Duodenal mucosa (tissue), 2 donors: ENCODE measurements at regions not wholly inside any gene's neighbourhood (a gene's known extent, or its start where the extent isn't known, plus 50 kb on each side); places are given as distances from the start of the nearest gene placed in this dataset.

Experiments
- H3K27ac ChIP-seq: one replicate; pipeline ENCODE4 v1.7.0; 2013; ENCODE audit warnings: low read depth, low read length
- H3K27me3 ChIP-seq, 2 donors: one replicate each; pipeline ENCODE4 v1.7.0; 2013; ENCODE audit warnings: low read length in 2 of 2, control low read depth in 1 of 2; ENCODE audit not compliant: insufficient read depth in 2 of 2, control insufficient read depth in 1 of 2
- H3K36me3 ChIP-seq, 2 donors: one replicate each; pipeline ENCODE4 v1.7.0; 2013; ENCODE audit warnings: low read length in 2 of 2, control low read depth in 1 of 2; ENCODE audit not compliant: insufficient read depth in 2 of 2, control insufficient read depth in 1 of 2
- H3K4me1 ChIP-seq, 2 donors: one replicate each; pipeline ENCODE4 v1.7.0; 2013; ENCODE audit warnings: low read length in 2 of 2, control low read depth in 1 of 2; ENCODE audit not compliant: insufficient read depth in 2 of 2, control insufficient read depth in 1 of 2
- H3K4me3 ChIP-seq, 2 donors: one replicate each; pipeline ENCODE4 v1.7.0; 2013; ENCODE audit warnings: low read length in 2 of 2, low read depth in 1 of 2
- H3K9ac ChIP-seq, 2 donors: one replicate each; pipeline ENCODE4 v1.7.0; 2013; ENCODE audit warnings: low read length in 2 of 2, low read depth in 1 of 2
- H3K9me3 ChIP-seq, 2 donors: one replicate each; pipeline ENCODE4 v1.7.0; 2013; ENCODE audit warnings: low read length in 2 of 2, control low read depth in 1 of 2; ENCODE audit not compliant: control insufficient read depth in 1 of 2

DNA sequence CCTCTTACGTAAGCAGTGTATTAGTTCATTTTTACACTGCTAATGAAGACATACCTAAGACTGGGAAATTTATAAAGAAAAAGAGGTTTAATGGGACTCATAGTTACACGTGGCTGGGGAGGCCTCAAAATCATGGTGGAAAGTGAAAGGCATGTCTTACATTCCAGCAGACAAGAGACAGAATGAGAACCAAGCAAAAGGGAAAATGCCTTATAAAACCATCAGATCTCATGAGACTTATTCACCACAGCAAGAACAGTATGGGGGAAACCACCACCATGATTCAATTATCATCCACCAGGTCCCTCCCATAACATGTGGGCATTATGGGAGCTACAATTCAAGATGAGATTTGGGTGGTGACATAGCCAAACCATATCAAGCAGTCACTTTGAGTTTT, 126.3 kb upstream of the CXCL12 start:
- H3K4me3 ChIP-seq = no peak overlapping the region
- H3K9me3 ChIP-seq = no peaks in the 10 kb centered on the region
- no peaks in the 10 kb centered on the region for H3K36me3 ChIP-seq
- H3K9ac ChIP-seq = no peak overlapping the region
- peaks cover 0 to 3% of the 10 kb centered on the region in 2 donors for H3K4me1 ChIP-seq
- no peak overlapping the region for H3K27ac ChIP-seq
- no peaks in the 10 kb centered on the region for H3K27me3 ChIP-seq

- no peaks in the 10 kb centered on the region for H3K9me3 ChIP-seq
- no peak overlapping the region for H3K27ac ChIP-seq
- no peak overlapping the region for H3K9ac ChIP-seq
- no peak overlapping the region for H3K4me3 ChIP-seq
- H3K36me3 ChIP-seq = no peaks in the 10 kb centered on the region
- H3K27me3 ChIP-seq = no peaks in the 10 kb centered on the region
- peaks cover 0 to 3% of the 10 kb centered on the region in 2 donors for H3K4me1 ChIP-seq
These were observed 126.7 kb upstream of the CXCL12 start for GRCh38 chr10:44511601-44512000.

GRCh38 chr10:44512431-44513022, 127.6 kb upstream of the CXCL12 start:
- Histone ChIP-seq H3K27me3 (no peaks in the 10 kb centered on the region), H3K27ac (no peak overlapping the region), H3K4me1 (peaks cover 0 to 3% of the 10 kb centered on the region in 2 donors), H3K36me3 (no peaks in the 10 kb centered on the region), H3K9me3 (no peaks in the 10 kb centered on the region), H3K9ac (no peak overlapping the region), H3K4me3 (no peak overlapping the region)

DNA sequence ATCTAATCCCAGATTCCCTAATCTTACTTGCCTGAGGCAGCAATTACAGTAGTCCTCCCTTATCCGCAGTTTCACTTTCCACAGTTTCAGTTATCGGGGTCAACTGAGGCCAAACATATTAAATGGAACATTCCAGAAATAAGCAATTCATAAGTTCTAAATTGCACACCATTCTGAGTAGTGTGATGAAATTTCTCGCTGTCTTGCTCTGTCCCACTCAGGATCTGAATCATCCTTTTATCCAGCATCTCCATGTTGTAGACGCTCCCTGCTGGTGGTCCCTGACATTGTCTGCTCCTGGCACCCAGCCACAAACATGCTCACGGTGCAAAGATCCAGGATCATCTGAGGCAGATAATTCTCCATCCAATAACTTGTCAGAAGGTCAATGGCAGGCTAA, 128.7 kb upstream of the CXCL12 start:
- Histone ChIP-seq H3K27ac (no peak overlapping the region), H3K4me3 (no peak overlapping the region), H3K9me3 (no peaks in the 10 kb centered on the region), H3K36me3 (no peaks in the 10 kb centered on the region), H3K27me3 (no peaks in the 10 kb centered on the region), H3K4me1 (peaks cover 0 to 3% of the 10 kb centered on the region in 2 donors), H3K9ac (no peak overlapping the region)

- Histone ChIP-seq H3K4me3 (no peak overlapping the region), H3K4me1 (peaks cover 0 to 3% of the 10 kb centered on the region in 2 donors), H3K36me3 (no peaks in the 10 kb centered on the region), H3K27ac (no peak overlapping the region), H3K9me3 (no peaks in the 10 kb centered on the region), H3K27me3 (no peaks in the 10 kb centered on the region), H3K9ac (no peak overlapping the region)
These were observed 132.0 kb upstream of the CXCL12 start for GRCh38 chr10:44516891-44517290.

- H3K4me1 ChIP-seq = peaks cover 0 to 3% of the 10 kb centered on the region in 2 donors
- H3K36me3 ChIP-seq = no peaks in the 10 kb centered on the region
These were observed 132.7 kb upstream of the CXCL12 start for GRCh38 chr10:44517635-44518034.

GRCh38 chr10:44519361-44519760, 134.5 kb upstream of the CXCL12 start:
- no peak overlapping the region for H3K4me3 ChIP-seq
- H3K27me3 ChIP-seq = no peaks in the 10 kb centered on the region
- H3K9ac ChIP-seq = no peak overlapping the region
- no peaks in the 10 kb centered on the region for H3K36me3 ChIP-seq
- no peaks in the 10 kb centered on the region for H3K9me3 ChIP-seq
- H3K27ac ChIP-seq = no peak overlapping the region
- no peaks in the 10 kb centered on the region for H3K4me1 ChIP-seq

More at GRCh38 chr10:44517635-44518034, 132.7 kb upstream of the CXCL12 start:
- Histone ChIP-seq H3K4me3 (no peak overlapping the region), H3K9ac (no peak overlapping the region), H3K27me3 (no peaks in the 10 kb centered on the region), H3K27ac (no peak overlapping the region), H3K9me3 (no peaks in the 10 kb centered on the region)

DNA sequence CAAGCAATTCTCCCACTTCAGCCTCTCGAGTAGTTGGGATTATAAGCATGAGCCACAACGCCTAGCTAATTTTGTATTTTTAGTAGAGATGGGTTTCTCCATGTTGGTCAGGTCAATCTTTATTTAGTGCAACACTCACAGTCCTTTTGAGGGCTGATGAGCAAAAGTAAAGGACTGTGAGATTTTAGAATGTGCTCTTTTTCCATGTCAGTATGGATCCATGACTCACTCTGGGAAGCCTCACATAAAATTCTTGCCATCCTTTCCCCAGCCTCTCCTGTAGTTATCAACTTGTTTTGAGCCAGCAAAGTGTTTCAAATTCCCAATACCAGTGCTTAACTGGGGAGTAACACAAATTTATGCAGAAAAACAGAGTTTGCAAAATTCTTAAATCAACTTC, 135.8 kb upstream of the CXCL12 start:
- no peaks in the 10 kb centered on the region for H3K4me1 ChIP-seq
- H3K27ac ChIP-seq = no peak overlapping the region
- H3K9ac ChIP-seq = no peak overlapping the region
- no peaks in the 10 kb centered on the region for H3K9me3 ChIP-seq
- no peaks in the 10 kb centered on the region for H3K36me3 ChIP-seq
- H3K27me3 ChIP-seq = no peaks in the 10 kb centered on the region
- H3K4me3 ChIP-seq = no peak overlapping the region

DNA sequence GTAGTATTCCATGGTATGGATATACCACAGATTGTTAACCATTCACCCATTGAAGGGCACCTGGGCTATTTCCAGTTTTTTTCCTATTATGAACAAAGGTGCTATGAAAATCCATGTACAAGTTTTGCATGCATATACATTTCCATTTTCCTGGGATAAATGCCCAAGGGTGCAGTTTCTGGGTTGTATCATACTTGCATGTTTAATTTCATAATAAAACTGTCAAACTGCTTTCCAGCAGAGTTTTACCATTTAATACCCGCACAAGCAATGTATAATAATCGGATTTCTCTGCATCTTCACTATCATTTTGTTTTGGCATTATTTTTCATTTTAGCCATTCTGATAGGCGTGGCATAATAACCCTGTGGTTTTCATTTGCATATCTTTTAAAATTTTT, 154.3 kb upstream of the CXCL12 start:
- no peaks in the 10 kb centered on the region for H3K4me1 ChIP-seq
- H3K27me3 ChIP-seq = no peaks in the 10 kb centered on the region
- no peaks in the 10 kb centered on the region for H3K36me3 ChIP-seq
- H3K4me3 ChIP-seq = no peak overlapping the region
- no peak overlapping the region for H3K9ac ChIP-seq
- no peak overlapping the region for H3K27ac ChIP-seq
- H3K9me3 ChIP-seq = no peaks in the 10 kb centered on the region

DNA sequence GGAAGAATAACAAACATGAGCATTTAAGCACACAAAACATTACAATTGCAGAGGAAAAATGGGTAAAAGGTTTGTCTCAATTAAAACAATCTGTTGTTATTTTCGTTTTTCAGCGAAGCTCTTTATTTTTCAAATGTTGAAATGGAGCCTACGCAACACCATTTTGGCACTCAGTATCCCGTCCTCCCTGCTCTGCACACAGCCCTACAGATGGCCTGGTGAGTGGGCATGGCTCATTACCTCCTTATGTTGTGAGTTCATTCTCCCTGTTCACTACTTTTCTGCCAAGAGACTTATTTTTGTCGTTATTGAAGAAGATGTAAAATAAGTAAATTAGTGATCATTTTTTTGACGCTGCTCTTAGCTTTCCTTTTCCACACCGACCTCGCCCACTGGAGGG, 167.8 kb upstream of the CXCL12 start:
- Histone ChIP-seq H3K9ac (no peak overlapping the region), H3K27me3 (no peaks in the 10 kb centered on the region), H3K9me3 (no peaks in the 10 kb centered on the region), H3K4me1 (no peaks in the 10 kb centered on the region), H3K36me3 (no peaks in the 10 kb centered on the region), H3K27ac (no peak overlapping the region), H3K4me3 (no peak overlapping the region)
